Neuronal stem cell (in vitro differentiated cells): ENCODE measurements at regions not wholly inside any gene's neighbourhood (a gene's known extent, or its start where the extent isn't known, plus 50 kb on each side); places are given as distances from the start of the nearest gene placed in this dataset.

Experiments used
- DNase-seq: peaks from one replicate; pipeline ENCODE4 v3.0.0-alpha.2; 2013; ENCODE audit warnings: low spot score
- H2AFZ ChIP-seq: one replicate; pipeline ENCODE4 v1.6.1; 2013; ENCODE audit warnings: mild to moderate bottlenecking, low read length, inconsistent platforms
- H2AK5ac ChIP-seq: 2 replicates; pipeline ENCODE4 v1.6.1; 2013; ENCODE audit warnings: low read depth, mild to moderate bottlenecking, inconsistent platforms, low read length, moderate library complexity, mixed read lengths
- H2BK120ac ChIP-seq: 2 replicates; pipeline ENCODE4 v1.6.1; 2013; ENCODE audit warnings: low read depth, mild to moderate bottlenecking, inconsistent platforms, low read length, moderate library complexity, mixed read lengths
- H2BK12ac ChIP-seq: one replicate; pipeline ENCODE4 v1.6.1; 2013; ENCODE audit warnings: low read length, inconsistent platforms
- H2BK15ac ChIP-seq: 2 replicates; pipeline ENCODE4 v1.6.1; 2013; ENCODE audit warnings: mild to moderate bottlenecking, low read length, inconsistent platforms, mixed read lengths
- H2BK5ac ChIP-seq: one replicate; pipeline ENCODE4 v1.6.1; 2013; ENCODE audit warnings: inconsistent platforms, mild to moderate bottlenecking, low read length, moderate library complexity
- H3K14ac ChIP-seq: one replicate; pipeline ENCODE4 v1.6.1; 2013; ENCODE audit warnings: low read length, inconsistent platforms
- H3K18ac ChIP-seq: 2 replicates; pipeline ENCODE4 v1.6.1; 2013; ENCODE audit warnings: low read length, inconsistent platforms
- H3K23ac ChIP-seq: 2 replicates; pipeline ENCODE4 v1.6.1; 2013; ENCODE audit warnings: low read depth, mild to moderate bottlenecking, mixed read lengths, low read length, inconsistent platforms; ENCODE audit not compliant: poor library complexity
- H3K27ac ChIP-seq: replicated peaks from 3 replicates; pipeline ENCODE4 v1.5.1; 2013; ENCODE audit warnings: low read length, inconsistent platforms
- H3K27me3 ChIP-seq, 3 experiments: 2 replicates each; pipeline ENCODE4 v1.6.1; 2013; ENCODE audit warnings: low read length in 3 of 3, mild to moderate bottlenecking in 2 of 3, inconsistent platforms in 1 of 3, low read depth in 1 of 3, mixed read lengths in 1 of 3, moderate library complexity in 1 of 3; ENCODE audit not compliant: control insufficient read depth in 3 of 3, insufficient read depth in 3 of 3
- H3K36me3 ChIP-seq, 2 donors: replicated peaks in 1 of 2; 2 replicates each; pipeline ENCODE4 v1.6.1; 2013; ENCODE audit warnings: low read length in 2 of 2; ENCODE audit not compliant: control insufficient read depth in 2 of 2, insufficient read depth in 2 of 2
- H3K4ac ChIP-seq: 2 replicates; pipeline ENCODE4 v1.6.1; 2013; ENCODE audit warnings: inconsistent platforms, mild to moderate bottlenecking, low read length, moderate library complexity
- H3K4me1 ChIP-seq, 2 donors: 1 replicate in 1 of 2; 2 replicates in 1 of 2; pipeline ENCODE4 v1.6.1; 2013; ENCODE audit warnings: low read length in 2 of 2, low read depth in 1 of 2; ENCODE audit not compliant: control insufficient read depth in 2 of 2, insufficient read depth in 1 of 2
- H3K4me2 ChIP-seq: one replicate; pipeline ENCODE4 v1.6.1; 2013; ENCODE audit warnings: mild to moderate bottlenecking, low read length, inconsistent platforms; ENCODE audit not compliant: insufficient read depth, poor library complexity, severe bottlenecking
- H3K4me3 ChIP-seq, 2 donors: 2 replicates each; pipeline ENCODE4 v1.5.1; 2013; ENCODE audit warnings: low read length in 2 of 2, mild to moderate bottlenecking in 2 of 2, inconsistent platforms in 1 of 2, moderate library complexity in 1 of 2
- H3K79me1 ChIP-seq: one replicate; pipeline ENCODE4 v1.6.1; 2013; ENCODE audit warnings: low read depth, mild to moderate bottlenecking, inconsistent platforms, low read length, moderate library complexity
- H3K9ac ChIP-seq: one replicate; pipeline ENCODE4 v1.6.1; 2013; ENCODE audit warnings: mild to moderate bottlenecking, low read depth, low read length, inconsistent platforms; ENCODE audit not compliant: poor library complexity
- H3K9me3 ChIP-seq, 2 donors: replicated peaks in 1 of 2; 2 replicates each; pipeline versions ENCODE3 to v1.6.1; 2013; ENCODE audit warnings: low read length in 2 of 2, mild to moderate bottlenecking in 2 of 2, inconsistent platforms in 1 of 2, low read depth in 1 of 2, mixed read lengths in 1 of 2, moderate library complexity in 1 of 2; ENCODE audit not compliant: control insufficient read depth in 2 of 2, insufficient read depth in 1 of 2
- H4K8ac ChIP-seq: one replicate; pipeline ENCODE4 v1.6.1; 2013; ENCODE audit warnings: low read depth, mild to moderate bottlenecking, inconsistent platforms, low read length, moderate library complexity
- H4K91ac ChIP-seq: one replicate; pipeline ENCODE4 v1.6.1; 2013; ENCODE audit warnings: low read length, low read depth, mild to moderate bottlenecking, inconsistent platforms; ENCODE audit not compliant: poor library complexity
- WGBS, 2 donors: extraction: QIAGEN DNeasy Blood & Tissue Kit; methylation state at CpG; one replicate each; pipeline ENCODE4 v1.1.7; 2013; ENCODE audit warnings: missing lambda C conversion rate in 2 of 2, mixed read lengths in 1 of 2; ENCODE audit not compliant: insufficient read length in 2 of 2, insufficient replicate concordance in 1 of 2; ENCODE audit errors: extremely low coverage in 2 of 2; 5-methylcytosine and 5-hydroxymethylcytosine counted together

- no peak overlapping the region for H2BK120ac ChIP-seq
- H3K27me3 ChIP-seq: no peaks in the 10 kb centered on the region
- no peak overlapping the region for H2AFZ ChIP-seq
- no peaks in the 10 kb centered on the region for H3K36me3 ChIP-seq
- H2BK5ac ChIP-seq: no peak overlapping the region
- no peak overlapping the region for H3K4me2 ChIP-seq
- DNase-seq: no peak
- H3K18ac ChIP-seq: no peak overlapping the region
- H2BK15ac ChIP-seq: no peak overlapping the region
- no peaks in the 10 kb centered on the region for H3K79me1 ChIP-seq
- peaks cover 0 to 5% of the 10 kb centered on the region in 2 donors for H3K9me3 ChIP-seq
- WGBS, 2 donors: no CpG with 5 or more reads among the region's 5 CpGs
- H3K4me3 ChIP-seq: no peak overlapping the region
- H3K14ac ChIP-seq: no peak overlapping the region
- H3K4ac ChIP-seq: no peak overlapping the region
- no peak overlapping the region for H2AK5ac ChIP-seq
- H3K23ac ChIP-seq: no peak overlapping the region
- peaks cover 0 to 2% of the 10 kb centered on the region in 2 donors for H3K4me1 ChIP-seq
- no peak overlapping the region for H2BK12ac ChIP-seq
- H3K27ac ChIP-seq: no peak overlapping the region
- H4K91ac ChIP-seq: no peak overlapping the region
- no peak overlapping the region for H3K9ac ChIP-seq
- H4K8ac ChIP-seq: no peak overlapping the region
Observed at GRCh38 chr9:100671898-100672297, 94.0 kb downstream of the CAVIN4 start.

GRCh38 chr9:100673249-100673648, 95.4 kb downstream of the CAVIN4 start:
- H2AFZ ChIP-seq: no peak overlapping the region
- no peaks in the 10 kb centered on the region for H3K79me1 ChIP-seq
- peaks cover 0 to 2% of the 10 kb centered on the region in 2 donors for H3K4me1 ChIP-seq
- no peak overlapping the region for H2AK5ac ChIP-seq
- no peak overlapping the region for H2BK5ac ChIP-seq
- no peak overlapping the region for H4K8ac ChIP-seq
- H3K9me3 ChIP-seq: no peaks in the 10 kb centered on the region
- H2BK15ac ChIP-seq: no peak overlapping the region
- H3K36me3 ChIP-seq: no peaks in the 10 kb centered on the region
- H2BK120ac ChIP-seq: no peak overlapping the region
- H4K91ac ChIP-seq: no peak overlapping the region
- H3K14ac ChIP-seq: no peak overlapping the region
- H3K27me3 ChIP-seq: no peaks in the 10 kb centered on the region
- H3K18ac ChIP-seq: no peak overlapping the region
- DNase-seq: no peak
- no peak overlapping the region for H3K23ac ChIP-seq
- H2BK12ac ChIP-seq: no peak overlapping the region
- H3K4me3 ChIP-seq: no peak overlapping the region
- no peak overlapping the region for H3K27ac ChIP-seq
- no peak overlapping the region for H3K4me2 ChIP-seq
- no CpG with 5 or more reads among the region's 2 CpGs for WGBS, 2 donors
- H3K4ac ChIP-seq: no peak overlapping the region
- H3K9ac ChIP-seq: no peak overlapping the region

GRCh38 chr9:100674419-100675122, 96.7 kb downstream of the CAVIN4 start:
- no peak overlapping the region for H2BK12ac ChIP-seq
- no peaks in the 10 kb centered on the region for H3K9me3 ChIP-seq
- no peak overlapping the region for H3K27ac ChIP-seq
- H3K79me1 ChIP-seq: no peaks in the 10 kb centered on the region
- no peak overlapping the region for H3K23ac ChIP-seq
- no peak overlapping the region for H3K4me2 ChIP-seq
- H4K91ac ChIP-seq: no peak overlapping the region
- H3K18ac ChIP-seq: no peak overlapping the region
- H3K27me3 ChIP-seq: no peaks in the 10 kb centered on the region
- no peaks in the 10 kb centered on the region for H3K36me3 ChIP-seq
- H3K14ac ChIP-seq: no peak overlapping the region
- peaks cover 0 to 2% of the 10 kb centered on the region in 2 donors for H3K4me1 ChIP-seq
- no peak overlapping the region for H3K4me3 ChIP-seq
- no peak overlapping the region for H2AK5ac ChIP-seq
- H2BK15ac ChIP-seq: no peak overlapping the region
- no peak overlapping the region for H4K8ac ChIP-seq
- H3K4ac ChIP-seq: no peak overlapping the region
- no peak for DNase-seq
- H2BK120ac ChIP-seq: no peak overlapping the region
- no peak overlapping the region for H2BK5ac ChIP-seq
- no CpG with 5 or more reads among the region's 1 CpG for WGBS, 2 donors
- H3K9ac ChIP-seq: no peak overlapping the region
- H2AFZ ChIP-seq: no peak overlapping the region

GRCh38 chr9:100679834-100680233, 102.0 kb downstream of the CAVIN4 start:
- Histone ChIP-seq H2BK15ac (no peak overlapping the region), H3K36me3 (no peaks in the 10 kb centered on the region), H2AFZ (no peak overlapping the region), H3K14ac (no peak overlapping the region), H4K8ac (no peak overlapping the region), H2BK12ac (no peak overlapping the region), H3K23ac (no peak overlapping the region), H4K91ac (no peak overlapping the region), H3K9me3 (no peaks in the 10 kb centered on the region), H2BK120ac (no peak overlapping the region), H3K4me1 (peaks cover 0 to 2% of the 10 kb centered on the region in 2 donors), H2AK5ac (no peak overlapping the region), H2BK5ac (no peak overlapping the region), H3K4ac (no peak overlapping the region), H3K18ac (no peak overlapping the region), H3K27ac (no peak overlapping the region), H3K27me3 (no peaks in the 10 kb centered on the region), H3K4me3 (no peak overlapping the region), H3K9ac (no peak overlapping the region), H3K79me1 (no peaks in the 10 kb centered on the region), H3K4me2 (no peak overlapping the region)
- no peak for DNase-seq
- no CpG with 5 or more reads among the region's 2 CpGs for WGBS, 2 donors
